B cell (primary cell): ENCODE measurements at regions not wholly inside any gene's neighbourhood (a gene's known extent, or its start where the extent isn't known, plus 50 kb on each side); places are given as distances from the start of the nearest gene placed in this dataset.

Experiments used
- ATAC-seq: fragments of 200-7000 bp; cut with Tn5 transposase; one replicate; pipeline ENCODE4 v1.10.0; 2021; ENCODE audit warnings: low read depth, mild to moderate bottlenecking, moderate number of reproducible peaks, moderate library complexity
- CTCF ChIA-PET: fragments of 350-600 bp; sonication (Branson Sonifier 250); formaldehyde crosslinking; loops from one replicate; lab custom pipeline; 2021; ENCODE audit warnings: antibody characterized with exemption, inconsistent platforms; lab: Charles Lee
- POLR2A ChIA-PET: fragments of 350-600 bp; sonication (Branson Sonifier 250); formaldehyde crosslinking; loops from one replicate; lab custom pipeline; 2021; ENCODE audit warnings: antibody characterized with exemption; lab: Charles Lee
- DNase-seq: peaks from one replicate; pipeline ENCODE4 v3.0.0; 2013
- H2AFZ ChIP-seq: 2 replicates; pipeline ENCODE4 v1.6.1; 2012; ENCODE audit warnings: mild to moderate bottlenecking, low read depth, low read length; ENCODE audit not compliant: insufficient read depth, poor library complexity, severe bottlenecking
- H3K27ac ChIP-seq, 2 donors: 1 replicate in 1 of 2; 2 replicates in 1 of 2; pipeline ENCODE4 v1.5.1; 2012 to 2013; ENCODE audit warnings: low read length in 2 of 2, mild to moderate bottlenecking in 2 of 2, moderate library complexity in 1 of 2
- H3K27me3 ChIP-seq, 4 experiments: fragments of 200-600 bp in 1 of 4; sonication (generic) in 1 of 4; replicated peaks in 1 of 4; 1 replicate in 2 of 4; 2 replicates in 2 of 4; pipeline versions ENCODE4 v1.6.1 to v1.7.0; 2013 to 2016; ENCODE audit warnings: low read length in 3 of 4, mild to moderate bottlenecking in 2 of 4, mixed read lengths in 1 of 4, moderate library complexity in 1 of 4; ENCODE audit not compliant: insufficient read depth in 4 of 4, control insufficient read depth in 3 of 4; ENCODE audit errors: control extremely low read depth in 1 of 4
- H3K36me3 ChIP-seq, 2 experiments: replicated peaks in 1 of 2; 1 replicate in 1 of 2; 2 replicates in 1 of 2; pipeline versions ENCODE4 v1.6.1 to v1.7.1; 2013; ENCODE audit warnings: low read length in 1 of 2; ENCODE audit not compliant: insufficient read depth in 2 of 2, control insufficient read depth in 1 of 2; ENCODE audit errors: control extremely low read depth in 1 of 2, extremely low read depth in 1 of 2
- H3K4me1 ChIP-seq, 2 donors: fragments of 200-600 bp in 1 of 2; sonication (generic) in 1 of 2; 1 replicate in 1 of 2; 2 replicates in 1 of 2; pipeline versions ENCODE4 v1.5.1 to v1.6.1; 2013 to 2017; ENCODE audit warnings: low read length in 2 of 2; ENCODE audit not compliant: control insufficient read depth in 2 of 2, insufficient read depth in 2 of 2
- H3K4me2 ChIP-seq: replicated peaks from 2 replicates; pipeline ENCODE3; 2012; ENCODE audit warnings: mild to moderate bottlenecking, low read depth, low read length; ENCODE audit not compliant: poor library complexity, severe bottlenecking
- H3K4me3 ChIP-seq, 5 experiments: fragments of 200-600 bp in 1 of 5; sonication (generic) in 1 of 5; 1 replicate in 3 of 5; 2 replicates in 2 of 5; pipeline versions ENCODE4 v1.5.1 to v1.7.0; 2011 to 2016; ENCODE audit warnings: low read length in 4 of 5, mild to moderate bottlenecking in 4 of 5, low read depth in 2 of 5, control low read depth in 1 of 5, moderate library complexity in 1 of 5; ENCODE audit not compliant: insufficient read depth in 1 of 5; ENCODE audit errors: control extremely low read depth in 1 of 5, extremely low read depth in 1 of 5
- H3K79me2 ChIP-seq: fragments of 200-600 bp; sonication (generic); one replicate; pipeline ENCODE4 v1.6.0; 2016; ENCODE audit warnings: low read length; ENCODE audit not compliant: control insufficient read depth, insufficient read depth
- H3K9ac ChIP-seq: fragments of 200-600 bp; sonication (generic); 2 replicates; pipeline ENCODE4 v1.6.1; 2017; ENCODE audit warnings: mild to moderate bottlenecking, low read length, moderate library complexity
- H3K9me3 ChIP-seq, 3 donors: one replicate each; pipeline versions ENCODE4 v1.6.1 to v1.7.1; 2013; ENCODE audit warnings: low read length in 2 of 3; ENCODE audit not compliant: control insufficient read depth in 2 of 3, insufficient read depth in 1 of 3; ENCODE audit errors: control extremely low read depth in 1 of 3
- H4K20me1 ChIP-seq: 2 replicates; pipeline ENCODE4 v1.6.0; 2012; ENCODE audit warnings: mild to moderate bottlenecking, low read length; ENCODE audit not compliant: insufficient read depth, control insufficient read depth, poor library complexity, severe bottlenecking
- H3K27ac Mint-ChIP-seq: one replicate; pipeline ENCODE4 v1.8.0; 2021; ENCODE audit warnings: mixed read lengths
- H3K27me3 Mint-ChIP-seq: one replicate; pipeline ENCODE4 v1.8.0; 2021; ENCODE audit warnings: mixed read lengths
- H3K4me1 Mint-ChIP-seq: one replicate; pipeline ENCODE4 v1.8.0; 2021; ENCODE audit warnings: mixed read lengths
- H3K4me3 Mint-ChIP-seq: one replicate; pipeline ENCODE4 v1.8.0; 2021; ENCODE audit warnings: mixed read lengths
- H3K9me3 Mint-ChIP-seq: one replicate; pipeline ENCODE4 v1.8.0; 2022; ENCODE audit warnings: mixed read lengths; ENCODE audit not compliant: insufficient read depth
- CTCF ChIP-seq: fragments of 200-600 bp; IDR thresholded peaks from one replicate; pipeline ENCODE4 v1.8.0; 2022; ENCODE audit warnings: antibody characterized with exemption, mild to moderate bottlenecking
- EZH2 ChIP-seq: IDR thresholded peaks from 2 replicates; pipeline ENCODE4 v1.6.1; 2012; ENCODE audit warnings: borderline replicate concordance, low read depth, mild to moderate bottlenecking, moderate library complexity, low read length; ENCODE audit not compliant: insufficient read depth, poor library complexity, severe bottlenecking
- WGBS: methylation state at CpG from one replicate; pipeline ENCODE4 v1.1.5; 2013; ENCODE audit warnings: missing lambda C conversion rate; ENCODE audit not compliant: insufficient coverage; 5-methylcytosine and 5-hydroxymethylcytosine counted together
- intact Hi-C: fragments of 100-400 bp; cut with micrococcal nuclease; formaldehyde crosslinking; loops from one replicate; pipeline ENCODE4 v1.10.0; 2022

GRCh38 chr1:219553934-219554502 lies 58.9 kb downstream of the ZC3H11B start:
- H3K4me2 ChIP-seq, result no peak overlapping the region
- H3K9ac ChIP-seq, result no peak overlapping the region
- H3K27me3 Mint-ChIP-seq, result peaks cover 2% of the 10 kb centered on the region
- POLR2A ChIA-PET, result no interaction called here
- TF ChIP-seq CTCF (no peak), EZH2 (no peak)
- CTCF ChIA-PET, result no interaction called here
- H3K27ac ChIP-seq, result no peak overlapping the region
- no peaks in the 10 kb centered on the region for H3K36me3 ChIP-seq
- no peak for ATAC-seq
- no peak overlapping the region for H3K4me3 ChIP-seq
- no peaks in the 10 kb centered on the region for H3K79me2 ChIP-seq
- H3K4me1 ChIP-seq, result no peaks in the 10 kb centered on the region
- H4K20me1 ChIP-seq, result no peaks in the 10 kb centered on the region
- no peak overlapping the region for H3K4me3 Mint-ChIP-seq
- no peaks in the 10 kb centered on the region for H3K9me3 ChIP-seq
- H3K9me3 Mint-ChIP-seq, result no peaks in the 10 kb centered on the region
- DNase-seq, result no peak
- H3K27ac Mint-ChIP-seq, result no peak overlapping the region
- 83% methylated on average over 1 of the region's 3 CpGs for WGBS
- intact Hi-C loops, result no loop called here
- no peaks in the 10 kb centered on the region for H3K4me1 Mint-ChIP-seq
- no peaks in the 10 kb centered on the region for H3K27me3 ChIP-seq
- H2AFZ ChIP-seq, result no peak overlapping the region

GRCh38 chr1:219550201-219550600 lies 62.7 kb downstream of the ZC3H11B start:
- POLR2A ChIA-PET, result no interaction called here
- TF ChIP-seq EZH2 (no peak), CTCF (no peak)
- no peak for ATAC-seq
- H3K4me3 Mint-ChIP-seq, result no peak overlapping the region
- H3K36me3 ChIP-seq, result no peaks in the 10 kb centered on the region
- H2AFZ ChIP-seq, result no peak overlapping the region
- H3K27me3 Mint-ChIP-seq, result peaks cover 2% of the 10 kb centered on the region
- no CpG with 5 or more reads among the region's 2 CpGs for WGBS
- no peaks in the 10 kb centered on the region for H3K4me1 Mint-ChIP-seq
- H3K4me3 ChIP-seq, result no peak overlapping the region
- no peak overlapping the region for H3K27ac Mint-ChIP-seq
- no peaks in the 10 kb centered on the region for H3K9me3 ChIP-seq
- no peaks in the 10 kb centered on the region for H3K9me3 Mint-ChIP-seq
- no peak overlapping the region for H3K27ac ChIP-seq
- no peak overlapping the region for H3K4me2 ChIP-seq
- H3K9ac ChIP-seq, result no peak overlapping the region
- intact Hi-C loops, result no loop called here
- H4K20me1 ChIP-seq, result no peaks in the 10 kb centered on the region
- no peak for DNase-seq
- no peaks in the 10 kb centered on the region for H3K4me1 ChIP-seq
- no peaks in the 10 kb centered on the region for H3K27me3 ChIP-seq
- CTCF ChIA-PET, result no interaction called here
- no peaks in the 10 kb centered on the region for H3K79me2 ChIP-seq
